SK-N-SH (cell line): ENCODE measurements at regions not wholly inside any gene's neighbourhood (a gene's known extent, or its start where the extent isn't known, plus 50 kb on each side); places are given as distances from the start of the nearest gene placed in this dataset.

Source experiments
- CTCF ChIA-PET: fragments of 300-600, 350-600 bp; formaldehyde crosslinking; extraction: SDS; loops from one replicate; lab custom pipeline; 2021; lab: Yijun Ruan, JAX
- POLR2A ChIA-PET: fragments of 350-600 bp; sonication (Branson Sonifier 250); formaldehyde crosslinking; extraction: SDS; loops from one replicate; lab custom pipeline; 2020; ENCODE audit warnings: antibody characterized with exemption, inconsistent platforms; lab: Yijun Ruan, JAX
- DNase-seq: peaks from one replicate; pipeline ENCODE4 v3.0.0; 2012
- H2AFZ ChIP-seq: fragments of 200-600 bp; sonication (generic); 2 replicates; pipeline ENCODE4 v1.8.1; 2016; ENCODE audit warnings: antibody characterized with exemption, mild to moderate bottlenecking, low read depth
- H3F3A ChIP-seq: fragments of 200-600 bp; sonication (generic); replicated peaks from 2 replicates; pipeline ENCODE3; 2016; ENCODE audit warnings: antibody characterized with exemption, mild to moderate bottlenecking; ENCODE audit not compliant: insufficient read depth
- H3K27ac ChIP-seq, 2 experiments: fragments of 200-500 bp in 1 of 2; fragments of 200-600 bp in 1 of 2; sonication (Bioruptor generic) in 1 of 2; sonication (generic), shearing (Covaris generic) in 1 of 2; 2 replicates each; pipeline versions ENCODE4 v1.5.1 to v1.6.1; 2014 to 2016; ENCODE audit warnings: low read depth in 2 of 2, inconsistent platforms in 1 of 2, low read length in 1 of 2, mild to moderate bottlenecking in 1 of 2, mixed read lengths in 1 of 2
- H3K27me3 ChIP-seq: fragments of 200-600 bp; sonication (generic), shearing (Covaris generic); 2 replicates; pipeline ENCODE4 v1.6.1; 2016; ENCODE audit warnings: mixed run types; ENCODE audit not compliant: insufficient read depth
- H3K36me3 ChIP-seq, 2 experiments: fragments of 200-500 bp in 1 of 2; fragments of 200-600 bp in 1 of 2; sonication (Bioruptor generic) in 1 of 2; sonication (generic) in 1 of 2; replicated peaks in 1 of 2; 2 replicates each; pipeline versions ENCODE3 to v1.5.1; 2014 to 2016; ENCODE audit warnings: low read length in 1 of 2, mild to moderate bottlenecking in 1 of 2; ENCODE audit not compliant: insufficient read depth in 2 of 2, control insufficient read depth in 1 of 2
- H3K4me1 ChIP-seq, 2 experiments: fragments of 200-500 bp in 1 of 2; fragments of 200-600 bp in 1 of 2; sonication (Bioruptor generic) in 1 of 2; sonication (generic), shearing (Covaris generic) in 1 of 2; 2 replicates each; pipeline versions ENCODE4 v1.5.1 to v1.6.1; 2014 to 2016; ENCODE audit warnings: low read depth in 1 of 2, low read length in 1 of 2, mixed run types in 1 of 2; ENCODE audit not compliant: insufficient read depth in 2 of 2, control insufficient read depth in 1 of 2
- H3K4me2 ChIP-seq: fragments of 200-600 bp; sonication (generic), shearing (Covaris generic); 2 replicates; pipeline ENCODE4 v1.6.1; 2017; ENCODE audit warnings: mixed run types
- H3K4me3 ChIP-seq, 2 experiments: fragments of 200-500 bp in 1 of 2; fragments of 200-600 bp in 1 of 2; sonication (Bioruptor generic) in 1 of 2; sonication (generic), shearing (Covaris generic) in 1 of 2; 2 replicates each; pipeline versions ENCODE4 v1.5.1 to v1.8.1; 2014 to 2016; ENCODE audit warnings: low read depth in 2 of 2, inconsistent platforms in 1 of 2, low read length in 1 of 2, mild to moderate bottlenecking in 1 of 2, mixed read lengths in 1 of 2, moderate library complexity in 1 of 2
- H3K79me2 ChIP-seq: fragments of 200-600 bp; sonication (generic); 2 replicates; pipeline ENCODE4 v1.8.1; 2017; ENCODE audit warnings: mild to moderate bottlenecking; ENCODE audit not compliant: insufficient read depth
- H3K9ac ChIP-seq: fragments of 200-600 bp; sonication (generic); 2 replicates; pipeline ENCODE4 v1.6.1; 2017; ENCODE audit warnings: mixed run types
- H3K9me2 ChIP-seq: fragments of 200-600 bp; sonication (generic); 2 replicates; pipeline ENCODE4 v1.6.1; 2017; ENCODE audit warnings: mixed run types
- H3K9me3 ChIP-seq: fragments of 200-600 bp; sonication (generic); 2 replicates; pipeline ENCODE4 v1.6.1; 2017; ENCODE audit warnings: mixed run types, mild to moderate bottlenecking, moderate library complexity
- H4K20me1 ChIP-seq: fragments of 200-600 bp; sonication (generic); 2 replicates; pipeline ENCODE4 v1.6.1; 2017; ENCODE audit warnings: mild to moderate bottlenecking, mixed run types; ENCODE audit not compliant: insufficient read depth
- CHD2 ChIP-seq: fragments of 150-350 bp; IDR thresholded peaks from 2 replicates; pipeline ENCODE4 v1.6.1; 2018; ENCODE audit warnings: low read length; ENCODE audit not compliant: partially characterized antibody
- EP300 ChIP-seq, 2 experiments: IDR thresholded peaks; 2 replicates each; pipeline versions ENCODE4 v1.4.0 to v1.6.1; 2012; ENCODE audit warnings: borderline replicate concordance in 1 of 2, low read depth in 1 of 2, low read length in 1 of 2
- EZH2phosphoT487 ChIP-seq: fragments of 200-600 bp; sonication (generic); IDR thresholded peaks from 2 replicates; pipeline ENCODE4 v1.6.1; 2017; ENCODE audit warnings: low read depth, mixed run types, mild to moderate bottlenecking, antibody characterized with exemption, moderate library complexity, borderline replicate concordance
- FOSL2 ChIP-seq: IDR thresholded peaks from 2 replicates; pipeline ENCODE4 v1.4.0; 2012; ENCODE audit warnings: low read depth, mild to moderate bottlenecking, moderate library complexity, borderline replicate concordance
- FOXJ3 ChIP-seq: sonication (generic); formaldehyde crosslinking; IDR thresholded peaks from 2 replicates; pipeline ENCODE4 v1.5.1; 2020; ENCODE audit warnings: mild to moderate bottlenecking, missing genetic modification reagents
- FOXM1 ChIP-seq: IDR thresholded peaks from 2 replicates; pipeline ENCODE4 v1.4.0; 2012; ENCODE audit warnings: low read depth, mild to moderate bottlenecking
- NFIC ChIP-seq: IDR thresholded peaks from 2 replicates; pipeline ENCODE4 v1.4.0; 2012; ENCODE audit warnings: borderline replicate concordance
- RAD21 ChIP-seq: IDR thresholded peaks from 2 replicates; pipeline ENCODE4 v1.6.1; 2012; ENCODE audit warnings: mild to moderate bottlenecking, low read length
- RCOR1 ChIP-seq: fragments of 150-350 bp; IDR thresholded peaks from 2 replicates; pipeline ENCODE4 v1.6.1; 2017; ENCODE audit warnings: antibody characterized with exemption, low read length
- REST ChIP-seq: IDR thresholded peaks from 2 replicates; pipeline ENCODE4 v1.6.1; 2012; ENCODE audit warnings: mild to moderate bottlenecking, low read depth, low read length, moderate library complexity
- RFX5 ChIP-seq: IDR thresholded peaks from 2 replicates; pipeline ENCODE4 v1.6.1; 2012; ENCODE audit warnings: mild to moderate bottlenecking, improper control_type of control experiment, low read length
- RXRA ChIP-seq: IDR thresholded peaks from 2 replicates; pipeline ENCODE4 v1.4.0; 2012; ENCODE audit warnings: low read depth, mild to moderate bottlenecking, borderline replicate concordance
- TAF1 ChIP-seq: IDR thresholded peaks from 2 replicates; pipeline ENCODE4 v1.6.1; 2012; ENCODE audit warnings: low read depth, mild to moderate bottlenecking, low read length, moderate library complexity, borderline replicate concordance
- TEAD4 ChIP-seq: IDR thresholded peaks from 2 replicates; pipeline ENCODE4 v1.4.0; 2012; ENCODE audit warnings: mild to moderate bottlenecking, borderline replicate concordance; ENCODE audit not compliant: insufficient read depth
- USF2 ChIP-seq: fragments of 150-350 bp; IDR thresholded peaks from 2 replicates; pipeline ENCODE4 v1.6.1; 2017; ENCODE audit warnings: antibody characterized with exemption, low read length, low read depth, borderline replicate concordance
- WGBS: methylation state at CpG from one replicate; pipeline ENCODE4 v1.1.6; 2017; ENCODE audit warnings: low lambda C conversion rate; 5-methylcytosine and 5-hydroxymethylcytosine counted together

- no peaks in the 10 kb centered on the region for H3K9me3 ChIP-seq
- no peaks in the 10 kb centered on the region for H3F3A ChIP-seq
- no peak overlapping the region for H3K9ac ChIP-seq
- H3K36me3 ChIP-seq: no peaks in the 10 kb centered on the region
- H3K9me2 ChIP-seq: no peaks in the 10 kb centered on the region
- ChIA-PET CTCF (interaction anchor here (1.2 kb wide), 1 partner anchor 9 kb away, joined by 3 read pairs; no protein-coding TSS in a partner anchor), POLR2A (no interaction called here)
- H4K20me1 ChIP-seq: no peaks in the 10 kb centered on the region
- H3K27ac ChIP-seq: no peak overlapping the region
- no peaks in the 10 kb centered on the region for H3K4me1 ChIP-seq
- no peak overlapping the region for H3K4me2 ChIP-seq
- 52% methylated on average over 7 of the region's 7 CpGs for WGBS
- no peak for TF ChIP-seq RCOR1
- no peak for TF ChIP-seq NFIC
- TF ChIP-seq EZH2phosphoT487: no peak
- no peak for TF ChIP-seq USF2
- TF ChIP-seq TAF1: no peak
- TF ChIP-seq REST: no peak
- no peak for TF ChIP-seq FOSL2
- TF ChIP-seq CHD2: no peak
- TF ChIP-seq RFX5: no peak
- no peak for TF ChIP-seq EP300 (IDR thresholded peaks at IDR 0.05; ENCODE audit: borderline replicate concordance in 1 of 2, low read depth in 1 of 2, low read length in 1 of 2)
- no peak for TF ChIP-seq FOXJ3 (CRISPR knock-in tag)
- TF ChIP-seq TEAD4: no peak
- no peak for TF ChIP-seq RAD21
- TF ChIP-seq RXRA: no peak
- TF ChIP-seq FOXM1: no peak
- DNase-seq: no peak
- H3K27me3 ChIP-seq: no peaks in the 10 kb centered on the region
- no peak overlapping the region for H2AFZ ChIP-seq
- no peak overlapping the region for H3K4me3 ChIP-seq
- H3K79me2 ChIP-seq: no peaks in the 10 kb centered on the region
Measured at GRCh38 chr9:20144197-20144596, 355.4 kb upstream of the SLC24A2 start.
